OCI-LY7 (cell line): ENCODE measurements at regions not wholly inside any gene's neighbourhood (a gene's known extent, or its start where the extent isn't known, plus 50 kb on each side); places are given as distances from the start of the nearest gene placed in this dataset.

ENCODE experiments used
- EZH2phosphoT487 ChIP-seq: fragments of 200-600 bp; sonication (generic); IDR thresholded peaks from 2 replicates; pipeline ENCODE4 v1.6.1; 2018; ENCODE audit warnings: low read depth, borderline replicate concordance, mild to moderate bottlenecking, mixed run types, antibody characterized with exemption, low read length, moderate library complexity, mixed read lengths
- TF ChIP-seq, protein P1 (sequence below): fragments of 200-600 bp; sonication (generic); conservative IDR thresholded peaks from 2 replicates; pipeline ENCODE4 v1.5.1; 2014; ENCODE audit warnings: mild to moderate bottlenecking, antibody characterized with exemption, low read length, moderate library complexity, mixed read lengths

DNA sequence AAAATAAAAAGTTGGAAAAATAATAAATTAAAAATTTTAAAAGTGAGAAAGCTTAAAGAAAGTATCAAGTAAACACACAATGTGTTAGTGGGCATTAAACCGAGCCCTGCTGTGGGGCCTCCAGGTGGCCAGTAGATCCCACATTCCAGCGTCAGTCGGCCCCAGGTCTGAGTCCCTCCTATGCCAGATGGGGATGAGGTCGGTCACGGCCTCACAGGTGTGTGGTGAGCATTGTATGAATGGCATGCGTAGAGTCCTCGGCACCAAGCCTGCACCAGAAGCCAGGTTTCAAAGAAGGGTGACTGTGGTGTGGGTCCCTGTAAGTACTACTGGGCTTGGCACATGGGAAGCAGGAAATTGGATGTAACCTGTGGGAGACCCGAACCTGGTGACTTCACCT, 75.6 kb upstream of the MSX1 start:
- TF ChIP-seq, protein P1, sequence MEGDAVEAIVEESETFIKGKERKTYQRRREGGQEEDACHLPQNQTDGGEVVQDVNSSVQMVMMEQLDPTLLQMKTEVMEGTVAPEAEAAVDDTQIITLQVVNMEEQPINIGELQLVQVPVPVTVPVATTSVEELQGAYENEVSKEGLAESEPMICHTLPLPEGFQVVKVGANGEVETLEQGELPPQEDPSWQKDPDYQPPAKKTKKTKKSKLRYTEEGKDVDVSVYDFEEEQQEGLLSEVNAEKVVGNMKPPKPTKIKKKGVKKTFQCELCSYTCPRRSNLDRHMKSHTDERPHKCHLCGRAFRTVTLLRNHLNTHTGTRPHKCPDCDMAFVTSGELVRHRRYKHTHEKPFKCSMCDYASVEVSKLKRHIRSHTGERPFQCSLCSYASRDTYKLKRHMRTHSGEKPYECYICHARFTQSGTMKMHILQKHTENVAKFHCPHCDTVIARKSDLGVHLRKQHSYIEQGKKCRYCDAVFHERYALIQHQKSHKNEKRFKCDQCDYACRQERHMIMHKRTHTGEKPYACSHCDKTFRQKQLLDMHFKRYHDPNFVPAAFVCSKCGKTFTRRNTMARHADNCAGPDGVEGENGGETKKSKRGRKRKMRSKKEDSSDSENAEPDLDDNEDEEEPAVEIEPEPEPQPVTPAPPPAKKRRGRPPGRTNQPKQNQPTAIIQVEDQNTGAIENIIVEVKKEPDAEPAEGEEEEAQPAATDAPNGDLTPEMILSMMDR, result no peak
- TF ChIP-seq EZH2phosphoT487, result no peak
